Vagina (tissue), 2 donors: ENCODE measurements at regions not wholly inside any gene's neighbourhood (a gene's known extent, or its start where the extent isn't known, plus 50 kb on each side); places are given as distances from the start of the nearest gene placed in this dataset.
A peak's percentile ranks its signal among the peaks of the same experiment; 100 is the strongest.

Experiments
- DNase-seq, 2 donors: peaks; one replicate each; pipeline ENCODE4 v3.0.0-alpha.2; 2017; ENCODE audit errors: extremely low spot score in 2 of 2
- H3K27ac ChIP-seq: fragments of 200-600 bp; sonication (generic); one replicate; pipeline ENCODE4 v1.5.1; 2019
- H3K27me3 ChIP-seq: fragments of 200-600 bp; sonication (generic); one replicate; pipeline ENCODE4 v1.5.1; 2019
- H3K36me3 ChIP-seq, 2 donors: fragments of 200-600 bp; sonication (generic); one replicate each; pipeline ENCODE4 v1.5.1; 2017 to 2019
- H3K4me1 ChIP-seq: fragments of 200-600 bp; sonication (generic); one replicate; pipeline ENCODE4 v1.5.1; 2019
- H3K4me3 ChIP-seq, 2 donors: fragments of 200-600 bp; sonication (generic); 1 replicate in 1 of 2; 2 replicates in 1 of 2; pipeline ENCODE4 v1.5.1; 2016 to 2019
- H3K9me3 ChIP-seq: fragments of 200-600 bp; sonication (generic); one replicate; pipeline ENCODE4 v1.5.1; 2019
- POLR2A ChIP-seq, 2 donors: fragments of 450-650 bp; IDR thresholded peaks; one replicate each; pipeline ENCODE4 v1.6.1; 2017; ENCODE audit warnings: antibody characterized with exemption in 2 of 2, mild to moderate bottlenecking in 2 of 2, moderate library complexity in 2 of 2
- POLR2AphosphoS5 ChIP-seq, 2 donors: sonication (generic); formaldehyde crosslinking; IDR thresholded peaks; one replicate each; pipeline ENCODE4 v1.9.0; 2017; ENCODE audit warnings: antibody characterized with exemption in 2 of 2, mild to moderate bottlenecking in 2 of 2, low read depth in 1 of 2; ENCODE audit not compliant: insufficient read depth in 1 of 2
- intact Hi-C: fragments of 100-400 bp; cut with DNase I; formaldehyde crosslinking; loops from one replicate; pipeline ENCODE4 v1.15.1; 2023
- TF ChIP-seq, protein P1 (sequence below), 3 experiments: fragments of 450-650 bp in 2 of 3; fragments of 200-600 bp in 1 of 3; sonication (generic) in 1 of 3; IDR thresholded peaks; one replicate each; pipeline ENCODE4 v1.5.1; 2017 to 2019; ENCODE audit warnings: antibody characterized with exemption in 3 of 3, mild to moderate bottlenecking in 2 of 3, moderate library complexity in 2 of 3

DNA sequence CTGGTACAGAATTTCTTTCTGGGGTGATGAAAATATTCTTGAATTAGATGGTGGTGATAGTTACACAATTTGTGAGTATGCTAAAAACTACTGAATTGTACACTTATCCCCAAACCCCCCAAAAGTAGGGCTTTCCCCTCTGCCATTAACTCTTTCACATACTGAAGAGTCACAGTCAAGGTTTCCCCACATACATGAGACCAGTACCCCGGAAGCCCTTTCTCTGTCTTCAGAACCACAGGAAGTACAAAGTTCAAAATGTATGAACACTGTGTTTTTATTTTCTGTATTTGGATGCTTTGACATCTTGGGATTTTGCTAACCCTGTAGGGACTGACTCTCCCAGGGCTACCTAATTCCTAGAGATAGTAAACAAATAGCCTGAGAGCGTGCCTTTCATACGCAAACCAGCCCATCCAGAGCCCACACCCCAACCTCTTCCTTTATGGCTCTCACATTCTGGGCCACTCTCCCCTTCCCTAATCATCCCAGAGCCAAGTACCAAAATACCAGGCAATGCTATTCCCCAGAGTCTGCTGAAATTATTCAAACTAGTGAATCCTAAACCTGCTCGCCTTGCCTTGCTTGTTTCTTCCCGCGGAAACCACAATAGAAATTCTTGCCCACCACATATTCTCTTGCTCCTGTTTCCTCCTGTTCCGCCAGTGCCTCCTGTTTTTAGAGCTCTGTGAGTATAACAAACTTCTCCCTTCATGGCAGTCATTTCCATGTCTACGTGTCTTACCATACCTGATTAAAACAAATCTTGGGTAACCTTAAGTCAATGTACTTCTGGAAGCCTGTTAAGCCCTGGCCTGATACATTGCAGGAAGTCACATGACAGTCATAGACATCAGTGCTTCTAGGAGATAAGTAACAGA is 524.8 kb downstream of the FUT8 start:
- H3K9me3 ChIP-seq = no peaks in the 10 kb centered on the region
- peak in 1 of 2 donors; percentile 19 for DNase-seq
- no peaks in the 10 kb centered on the region for H3K36me3 ChIP-seq
- no peaks in the 10 kb centered on the region for H3K4me1 ChIP-seq
- TF ChIP-seq POLR2A (IDR thresholded peaks at IDR 0.05) = no peak
- TF ChIP-seq POLR2AphosphoS5 (IDR thresholded peaks at IDR 0.05; ENCODE audit: insufficient read depth in 1 of 2, low read depth in 1 of 2) = no peak
- TF ChIP-seq, protein P1, sequence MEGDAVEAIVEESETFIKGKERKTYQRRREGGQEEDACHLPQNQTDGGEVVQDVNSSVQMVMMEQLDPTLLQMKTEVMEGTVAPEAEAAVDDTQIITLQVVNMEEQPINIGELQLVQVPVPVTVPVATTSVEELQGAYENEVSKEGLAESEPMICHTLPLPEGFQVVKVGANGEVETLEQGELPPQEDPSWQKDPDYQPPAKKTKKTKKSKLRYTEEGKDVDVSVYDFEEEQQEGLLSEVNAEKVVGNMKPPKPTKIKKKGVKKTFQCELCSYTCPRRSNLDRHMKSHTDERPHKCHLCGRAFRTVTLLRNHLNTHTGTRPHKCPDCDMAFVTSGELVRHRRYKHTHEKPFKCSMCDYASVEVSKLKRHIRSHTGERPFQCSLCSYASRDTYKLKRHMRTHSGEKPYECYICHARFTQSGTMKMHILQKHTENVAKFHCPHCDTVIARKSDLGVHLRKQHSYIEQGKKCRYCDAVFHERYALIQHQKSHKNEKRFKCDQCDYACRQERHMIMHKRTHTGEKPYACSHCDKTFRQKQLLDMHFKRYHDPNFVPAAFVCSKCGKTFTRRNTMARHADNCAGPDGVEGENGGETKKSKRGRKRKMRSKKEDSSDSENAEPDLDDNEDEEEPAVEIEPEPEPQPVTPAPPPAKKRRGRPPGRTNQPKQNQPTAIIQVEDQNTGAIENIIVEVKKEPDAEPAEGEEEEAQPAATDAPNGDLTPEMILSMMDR (IDR thresholded peaks at IDR 0.05) = no peak
- H3K27ac ChIP-seq = no peak overlapping the region
- H3K4me3 ChIP-seq = no peak overlapping the region
- no peaks in the 10 kb centered on the region for H3K27me3 ChIP-seq
- intact Hi-C loops = no loop called here

DNA sequence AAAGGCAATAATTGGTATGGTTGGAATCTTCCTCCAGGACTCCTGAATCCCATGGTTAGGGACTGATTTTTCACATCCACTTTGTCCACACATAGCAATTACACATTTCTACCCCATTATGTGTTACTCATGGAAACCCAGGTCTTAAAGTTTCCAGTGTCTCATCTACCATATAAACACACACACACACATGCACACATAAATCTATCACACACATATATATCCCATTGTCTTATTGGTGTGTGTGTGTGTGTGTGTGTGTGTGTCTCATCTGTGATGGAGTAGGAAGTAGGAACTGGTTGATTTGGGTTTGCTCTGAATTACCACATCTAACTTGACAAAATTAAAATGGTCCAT is 525.4 kb downstream of the FUT8 start:
- H3K4me3 ChIP-seq = no peak overlapping the region
- H3K4me1 ChIP-seq = no peaks in the 10 kb centered on the region
- intact Hi-C loops = no loop called here
- H3K9me3 ChIP-seq = no peaks in the 10 kb centered on the region
- H3K36me3 ChIP-seq = no peaks in the 10 kb centered on the region
- H3K27ac ChIP-seq = no peak overlapping the region
- DNase-seq = no peak
- TF ChIP-seq, protein P1 (IDR thresholded peaks at IDR 0.05) = no peak
- TF ChIP-seq POLR2AphosphoS5 (IDR thresholded peaks at IDR 0.05; ENCODE audit: insufficient read depth in 1 of 2, low read depth in 1 of 2) = no peak
- TF ChIP-seq POLR2A (IDR thresholded peaks at IDR 0.05) = no peak
- no peaks in the 10 kb centered on the region for H3K27me3 ChIP-seq

DNA sequence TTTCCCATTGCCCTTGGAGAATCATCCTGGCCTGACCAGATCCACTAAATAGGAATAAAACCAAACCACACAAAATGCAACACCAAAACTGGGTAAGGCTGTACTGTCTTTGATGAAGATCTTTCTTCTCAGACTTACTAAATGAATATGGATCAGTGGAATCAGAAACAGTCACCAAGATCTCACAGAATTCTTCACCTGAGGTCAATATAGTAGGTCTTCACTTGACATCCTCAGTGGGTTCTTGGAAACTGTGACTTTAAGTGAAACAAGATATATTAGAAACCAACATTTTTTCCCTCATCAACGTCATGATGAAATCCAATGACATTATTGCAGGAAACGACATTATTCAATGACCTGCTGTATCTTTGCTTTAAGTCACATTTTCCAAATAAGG is 526.2 kb downstream of the FUT8 start:
- H3K9me3 ChIP-seq = no peaks in the 10 kb centered on the region
- no peak for DNase-seq
- no peaks in the 10 kb centered on the region for H3K36me3 ChIP-seq
- H3K4me1 ChIP-seq = no peaks in the 10 kb centered on the region
- no peak overlapping the region for H3K27ac ChIP-seq
- TF ChIP-seq, protein P1 (IDR thresholded peaks at IDR 0.05) = no peak
- TF ChIP-seq POLR2A (IDR thresholded peaks at IDR 0.05) (no peak), POLR2AphosphoS5 (IDR thresholded peaks at IDR 0.05; ENCODE audit: insufficient read depth in 1 of 2, low read depth in 1 of 2) (no peak)
- H3K27me3 ChIP-seq = no peaks in the 10 kb centered on the region
- no peak overlapping the region for H3K4me3 ChIP-seq
- intact Hi-C loops = no loop called here

DNA sequence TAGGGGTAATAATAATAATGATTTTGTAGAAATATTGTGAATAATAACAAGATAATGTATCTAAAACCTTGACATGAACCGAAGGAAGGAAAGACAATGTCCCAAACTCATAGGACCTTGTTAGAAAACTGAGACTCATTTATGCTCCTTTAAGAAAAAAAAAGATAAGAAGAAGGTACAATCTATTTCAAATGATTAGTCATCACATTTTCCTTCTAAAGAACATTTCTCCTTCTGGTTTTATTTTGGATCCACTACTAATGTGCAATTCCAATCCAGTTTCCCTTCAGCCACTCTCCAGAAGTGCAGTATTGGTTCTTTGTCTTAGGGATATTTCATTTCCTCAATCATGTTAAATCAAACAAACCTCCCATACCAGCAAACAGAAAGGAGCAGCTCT is 526.7 kb downstream of the FUT8 start:
- TF ChIP-seq POLR2AphosphoS5 (IDR thresholded peaks at IDR 0.05; ENCODE audit: insufficient read depth in 1 of 2, low read depth in 1 of 2) = no peak
- TF ChIP-seq, protein P1 (IDR thresholded peaks at IDR 0.05) = no peak
- Histone ChIP-seq H3K9me3 (no peaks in the 10 kb centered on the region), H3K4me3 (no peak overlapping the region), H3K4me1 (no peaks in the 10 kb centered on the region), H3K27ac (no peak overlapping the region), H3K36me3 (no peaks in the 10 kb centered on the region), H3K27me3 (no peaks in the 10 kb centered on the region)
- intact Hi-C loops = no loop called here
- no peak for DNase-seq

DNA sequence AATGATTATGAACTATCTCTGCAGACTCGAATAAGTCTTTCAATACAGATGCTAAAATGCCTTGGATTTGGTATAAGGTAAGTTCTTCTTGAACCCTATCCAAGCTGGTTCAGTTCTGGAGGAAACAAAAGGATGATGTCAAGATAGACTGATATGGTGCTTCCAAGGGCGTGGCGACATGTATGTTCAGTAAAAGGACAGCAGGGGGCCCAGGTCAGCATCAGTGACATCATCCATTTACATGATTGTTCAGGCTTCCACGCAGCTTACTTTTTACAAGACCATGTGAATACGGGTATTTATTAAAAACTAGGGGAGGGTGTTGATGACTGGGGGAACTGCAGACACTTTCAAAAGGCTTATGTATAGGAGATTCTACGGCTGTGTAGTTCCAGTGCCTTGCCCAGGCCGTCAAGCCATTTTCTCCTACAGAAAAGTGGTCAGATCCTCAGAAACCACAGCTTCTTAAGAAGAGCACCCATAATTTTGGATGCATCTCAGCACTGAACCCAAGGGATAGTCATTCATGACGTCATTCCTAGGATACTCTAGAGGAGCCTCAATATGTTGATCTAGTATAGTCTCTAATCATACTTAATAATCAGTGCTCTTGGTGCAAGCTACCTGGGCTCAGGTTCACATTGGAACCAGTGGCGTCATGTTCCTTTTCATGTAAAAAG is 527.7 kb downstream of the FUT8 start:
- TF ChIP-seq POLR2A (IDR thresholded peaks at IDR 0.05) = no peak
- TF ChIP-seq POLR2AphosphoS5 (IDR thresholded peaks at IDR 0.05; ENCODE audit: insufficient read depth in 1 of 2, low read depth in 1 of 2) = no peak
- TF ChIP-seq, protein P1 (IDR thresholded peaks at IDR 0.05) = no peak
- H3K36me3 ChIP-seq = no peaks in the 10 kb centered on the region
- intact Hi-C loops = no loop called here

More for the DNA sequence above, 527.7 kb downstream of the FUT8 start:
- Histone ChIP-seq H3K4me3 (no peak overlapping the region), H3K4me1 (no peaks in the 10 kb centered on the region), H3K9me3 (no peaks in the 10 kb centered on the region), H3K27ac (no peak overlapping the region), H3K27me3 (no peaks in the 10 kb centered on the region)
- no peak for DNase-seq
